Nephron progenitor cell (in vitro differentiated cells): ENCODE measurements at regions not wholly inside any gene's neighbourhood (a gene's known extent, or its start where the extent isn't known, plus 50 kb on each side); places are given as distances from the start of the nearest gene placed in this dataset.

Experiments used
- DNase-seq: peaks from one replicate; pipeline ENCODE4 v3.0.0; 2021
- H3K27ac Mint-ChIP-seq: 2 replicates; pipeline ENCODE4 v1.8.0; 2021; ENCODE audit warnings: mild to moderate bottlenecking, moderate library complexity, mixed read lengths
- H3K27me3 Mint-ChIP-seq: 2 replicates; pipeline ENCODE4 v1.8.0; 2021; ENCODE audit warnings: mild to moderate bottlenecking, low read depth, mixed read lengths; ENCODE audit not compliant: poor library complexity
- H3K36me3 Mint-ChIP-seq: 2 replicates; pipeline ENCODE4 v1.8.0; 2021; ENCODE audit warnings: low read depth, mixed read lengths
- H3K4me1 Mint-ChIP-seq: 2 replicates; pipeline ENCODE4 v1.8.0; 2021; ENCODE audit warnings: mixed read lengths
- H3K4me3 Mint-ChIP-seq: 2 replicates; pipeline ENCODE4 v1.8.0; 2021; ENCODE audit warnings: mild to moderate bottlenecking, moderate library complexity, mixed read lengths
- H3K9me3 Mint-ChIP-seq: 2 replicates; pipeline ENCODE4 v1.8.0; 2021; ENCODE audit warnings: mild to moderate bottlenecking, moderate library complexity, mixed read lengths
- TF ChIP-seq, protein P1 (sequence below): fragments of 200-600 bp; sonication (generic); IDR thresholded peaks from 2 replicates; pipeline ENCODE4 v1.5.0; 2021; ENCODE audit warnings: antibody characterized with exemption

GRCh38 chr12:78697817-78698415, 166.7 kb upstream of the SYT1 start:
- Mint-ChIP-seq H3K9me3 (no peaks in the 10 kb centered on the region), H3K36me3 (no peaks in the 10 kb centered on the region), H3K27me3 (no peaks in the 10 kb centered on the region), H3K27ac (no peak overlapping the region), H3K4me3 (no peak overlapping the region), H3K4me1 (no peaks in the 10 kb centered on the region)
- no peak for DNase-seq
- TF ChIP-seq, protein P1, sequence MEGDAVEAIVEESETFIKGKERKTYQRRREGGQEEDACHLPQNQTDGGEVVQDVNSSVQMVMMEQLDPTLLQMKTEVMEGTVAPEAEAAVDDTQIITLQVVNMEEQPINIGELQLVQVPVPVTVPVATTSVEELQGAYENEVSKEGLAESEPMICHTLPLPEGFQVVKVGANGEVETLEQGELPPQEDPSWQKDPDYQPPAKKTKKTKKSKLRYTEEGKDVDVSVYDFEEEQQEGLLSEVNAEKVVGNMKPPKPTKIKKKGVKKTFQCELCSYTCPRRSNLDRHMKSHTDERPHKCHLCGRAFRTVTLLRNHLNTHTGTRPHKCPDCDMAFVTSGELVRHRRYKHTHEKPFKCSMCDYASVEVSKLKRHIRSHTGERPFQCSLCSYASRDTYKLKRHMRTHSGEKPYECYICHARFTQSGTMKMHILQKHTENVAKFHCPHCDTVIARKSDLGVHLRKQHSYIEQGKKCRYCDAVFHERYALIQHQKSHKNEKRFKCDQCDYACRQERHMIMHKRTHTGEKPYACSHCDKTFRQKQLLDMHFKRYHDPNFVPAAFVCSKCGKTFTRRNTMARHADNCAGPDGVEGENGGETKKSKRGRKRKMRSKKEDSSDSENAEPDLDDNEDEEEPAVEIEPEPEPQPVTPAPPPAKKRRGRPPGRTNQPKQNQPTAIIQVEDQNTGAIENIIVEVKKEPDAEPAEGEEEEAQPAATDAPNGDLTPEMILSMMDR = no peak

DNA sequence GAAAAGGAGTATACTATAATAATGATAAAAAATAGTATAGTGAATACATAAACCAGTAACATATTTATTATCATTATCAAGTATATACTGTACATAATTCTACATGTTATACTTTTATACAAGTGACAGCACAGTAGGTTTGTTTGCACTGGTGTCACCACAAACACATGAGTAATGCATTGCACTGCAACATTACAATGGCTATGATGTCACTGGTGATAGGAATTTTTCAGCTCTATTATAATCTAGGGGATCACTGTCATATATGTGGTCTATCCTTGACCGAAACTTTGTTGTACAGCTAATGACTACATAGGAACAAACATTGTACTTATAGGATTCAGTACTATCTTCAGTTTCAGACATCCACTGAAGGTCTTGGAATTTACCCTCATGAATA, 165.8 kb upstream of the SYT1 start:
- Mint-ChIP-seq H3K4me1 (no peaks in the 10 kb centered on the region), H3K36me3 (no peaks in the 10 kb centered on the region), H3K27me3 (no peaks in the 10 kb centered on the region), H3K4me3 (no peak overlapping the region), H3K27ac (no peak overlapping the region), H3K9me3 (no peaks in the 10 kb centered on the region)
- no peak for DNase-seq
- TF ChIP-seq, protein P1 = no peak

GRCh38 chr12:78700565-78700964, 164.0 kb upstream of the SYT1 start:
- Mint-ChIP-seq H3K9me3 (no peaks in the 10 kb centered on the region), H3K27me3 (no peaks in the 10 kb centered on the region), H3K4me3 (no peak overlapping the region), H3K36me3 (no peaks in the 10 kb centered on the region), H3K4me1 (no peaks in the 10 kb centered on the region), H3K27ac (no peak overlapping the region)
- TF ChIP-seq, protein P1 = no peak
- DNase-seq = no peak

DNA sequence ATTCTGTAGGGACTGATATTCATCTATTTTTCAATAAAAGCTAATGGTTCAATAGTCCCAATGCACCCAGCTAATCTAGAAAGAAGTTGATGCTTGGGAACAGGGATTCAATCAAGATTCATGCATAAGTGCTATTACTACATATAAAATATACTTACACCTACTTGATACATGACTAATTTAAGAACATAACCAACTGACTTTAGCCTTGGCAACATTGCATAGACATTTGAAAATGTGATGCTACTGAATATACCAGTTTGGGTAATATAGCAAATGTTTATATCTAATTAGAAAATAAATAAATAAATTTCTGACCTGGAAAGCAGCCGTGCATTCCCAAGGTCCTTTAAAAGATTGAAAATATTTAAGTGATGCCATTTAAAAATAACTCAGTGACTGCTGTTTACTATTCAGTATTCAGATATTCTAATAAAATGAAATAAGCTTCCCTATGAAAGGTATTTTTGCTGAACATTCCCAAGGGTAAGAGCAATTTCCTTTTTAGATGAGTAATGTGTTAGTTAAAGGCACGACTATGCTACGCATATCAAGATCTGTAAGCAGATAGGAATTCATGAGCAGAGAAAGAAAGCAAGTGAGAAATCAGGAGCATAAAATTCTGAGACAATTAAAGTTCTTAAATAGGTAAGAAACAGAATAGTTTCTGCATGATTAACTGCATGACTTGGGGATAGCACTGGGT, 160.6 kb upstream of the SYT1 start:
- H3K4me1 Mint-ChIP-seq = no peaks in the 10 kb centered on the region
- TF ChIP-seq, protein P1 = no peak
- H3K4me3 Mint-ChIP-seq = no peak overlapping the region
- H3K27ac Mint-ChIP-seq = no peak overlapping the region
- DNase-seq = no peak
- H3K9me3 Mint-ChIP-seq = no peaks in the 10 kb centered on the region
- H3K36me3 Mint-ChIP-seq = no peaks in the 10 kb centered on the region
- no peaks in the 10 kb centered on the region for H3K27me3 Mint-ChIP-seq

DNA sequence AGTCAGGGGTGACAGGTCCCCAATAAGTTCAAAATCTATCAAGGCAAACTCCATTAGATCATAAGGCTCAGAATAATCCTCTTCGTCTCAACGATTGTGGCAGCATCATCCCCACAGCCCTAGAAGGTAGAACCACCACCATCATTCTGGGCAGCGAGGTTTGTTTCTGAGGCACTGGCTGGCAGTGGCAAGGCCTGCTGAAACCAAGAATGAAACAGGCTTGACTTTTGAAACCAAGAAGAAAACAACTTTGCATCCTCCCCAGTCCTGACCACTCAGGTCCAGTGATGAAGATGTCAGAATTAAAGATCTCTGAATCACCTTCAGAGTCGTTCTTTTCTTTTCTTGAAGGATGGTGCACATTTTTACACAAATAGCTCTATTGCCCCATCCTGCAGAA, 152.6 kb upstream of the SYT1 start:
- Mint-ChIP-seq H3K9me3 (no peaks in the 10 kb centered on the region), H3K36me3 (no peaks in the 10 kb centered on the region), H3K4me3 (no peak overlapping the region), H3K27ac (no peak overlapping the region), H3K27me3 (no peaks in the 10 kb centered on the region), H3K4me1 (no peaks in the 10 kb centered on the region)
- DNase-seq = no peak
- TF ChIP-seq, protein P1 = no peak
